SHP77 (cell line): ENCODE measurements at regions not wholly inside any gene's neighbourhood (a gene's known extent, or its start where the extent isn't known, plus 50 kb on each side); places are given as distances from the start of the nearest gene placed in this dataset.

Source experiments
- DNase-seq, 2 experiments: peaks; one replicate each; lab custom pipeline; 2025; lab: John Stamatoyannopoulos, UW

DNA sequence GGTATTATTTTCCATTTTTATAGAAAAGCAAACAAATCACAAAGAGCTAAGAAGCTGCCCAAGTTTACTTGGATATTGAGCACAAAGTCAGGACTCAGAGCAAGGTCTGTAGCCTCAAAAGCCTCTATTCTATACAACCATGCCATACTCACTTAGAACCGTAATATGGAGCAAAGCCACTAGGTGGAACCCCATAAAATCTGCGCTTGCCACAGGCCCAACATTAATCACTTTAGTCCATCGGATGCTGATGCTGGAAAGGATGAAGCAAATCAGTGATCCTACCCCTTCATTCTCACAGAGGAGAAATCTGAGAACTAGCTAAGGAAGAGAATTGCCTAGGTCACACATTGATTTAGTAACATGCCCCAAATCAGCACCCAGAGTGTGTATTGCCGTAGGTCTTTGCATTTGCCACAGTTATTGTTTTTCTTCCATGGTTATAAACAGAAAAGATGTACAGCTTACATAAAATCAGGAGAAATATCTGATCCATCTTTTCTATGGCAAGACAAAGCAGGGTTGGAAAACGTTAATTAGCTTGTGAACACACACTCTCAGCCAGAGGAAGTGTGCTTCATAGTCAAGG, 56.7 kb upstream of the RAB38 start:
- peak in 1 of 2 experiments; percentile 12 for DNase-seq

DNA sequence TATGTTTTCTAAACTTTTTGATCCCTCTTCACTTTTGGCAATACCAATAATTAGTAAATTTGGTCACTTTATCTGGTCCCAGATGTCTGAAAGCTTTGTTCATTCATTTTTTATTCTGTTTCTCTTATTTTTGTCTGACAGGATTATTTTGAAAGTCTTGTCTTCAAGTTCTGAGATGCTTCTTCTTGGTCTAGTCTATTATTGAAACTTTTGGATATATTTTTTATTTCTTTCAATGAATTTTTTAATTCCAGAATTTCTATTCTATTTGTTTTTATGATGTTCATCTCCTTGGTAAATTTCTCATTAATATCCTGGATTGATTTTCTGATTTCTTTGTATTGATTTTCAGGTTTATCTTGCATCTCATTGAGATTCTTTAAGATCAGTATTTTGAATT, 54.1 kb upstream of the RAB38 start:
- DNase-seq, result no peak
